HG03432 (cell line): ENCODE measurements at regions not wholly inside any gene's neighbourhood (a gene's known extent, or its start where the extent isn't known, plus 50 kb on each side); places are given as distances from the start of the nearest gene placed in this dataset.

Experiments
- ATAC-seq: cut with Tn5 transposase; IDR thresholded peaks from one replicate; pipeline ENCODE4 v1.9.1; 2021; ENCODE audit warnings: mild to moderate bottlenecking, moderate library complexity; ENCODE audit not compliant: unreplicated experiment

GRCh38 chr12:9260931-9261330, 52.7 kb upstream of the PZP start:
- ATAC-seq: no peak

GRCh38 chr12:9258676-9259075, 50.5 kb upstream of the PZP start:
- no peak for ATAC-seq
